PC-9 (cell line): ENCODE measurements at regions not wholly inside any gene's neighbourhood (a gene's known extent, or its start where the extent isn't known, plus 50 kb on each side); places are given as distances from the start of the nearest gene placed in this dataset.

Experiments used
- BruUV-seq: library from RNA; stranded (reverse); fragments of 400-500 nt; replicated peaks from 2 replicates; lab custom pipeline; 2021; lab: Mats Ljungman, UMichigan
- CTCF ChIA-PET: fragments of 300-600 bp; sonication (Branson Sonifier 250); formaldehyde crosslinking; loops from one replicate; lab custom pipeline; 2022; ENCODE audit warnings: antibody characterized with exemption; lab: Charles Lee
- POLR2A ChIA-PET: fragments of 300-600 bp; sonication (Branson Sonifier 250); formaldehyde crosslinking; loops from one replicate; lab custom pipeline; 2022; ENCODE audit warnings: antibody characterized with exemption; ENCODE audit not compliant: unreplicated experiment; lab: Charles Lee
- DNase-seq, 2 experiments: peaks; one replicate each; pipeline versions ENCODE4 v3.0.0 to v3.0.0-alpha.2; 2015 to 2022; ENCODE audit warnings: mixed read lengths in 1 of 2
- H2AFZ ChIP-seq: fragments of 200-600 bp; sonication (generic); 2 replicates; pipeline ENCODE4 v1.8.1; 2017; ENCODE audit warnings: antibody characterized with exemption
- H3F3A ChIP-seq: fragments of 200-600 bp; sonication (generic); 2 replicates; pipeline ENCODE4 v1.8.1; 2017; ENCODE audit warnings: antibody characterized with exemption, mild to moderate bottlenecking, low read depth; ENCODE audit not compliant: insufficient read depth
- H3K27ac ChIP-seq: fragments of 200-600 bp; sonication (generic); 2 replicates; pipeline ENCODE4 v1.6.1; 2016; ENCODE audit warnings: mixed run types
- H3K27me3 ChIP-seq: fragments of 200-600 bp; sonication (generic); 2 replicates; pipeline ENCODE4 v1.6.1; 2016; ENCODE audit warnings: low read depth, mixed run types; ENCODE audit not compliant: insufficient read depth
- H3K36me3 ChIP-seq: fragments of 200-600 bp; sonication (generic); 2 replicates; pipeline ENCODE4 v1.6.1; 2016; ENCODE audit warnings: low read depth, mixed run types
- H3K4me1 ChIP-seq: fragments of 200-600 bp; sonication (generic); replicated peaks from 2 replicates; pipeline ENCODE4 v1.6.1; 2016; ENCODE audit warnings: mixed run types; ENCODE audit not compliant: insufficient read depth
- H3K4me2 ChIP-seq: fragments of 200-600 bp; sonication (generic); 2 replicates; pipeline ENCODE4 v1.6.1; 2017; ENCODE audit warnings: mixed run types
- H3K4me3 ChIP-seq: fragments of 200-600 bp; sonication (generic); 2 replicates; pipeline ENCODE4 v1.6.1; 2016; ENCODE audit warnings: mixed run types
- H3K79me2 ChIP-seq: fragments of 200-600 bp; sonication (generic); 2 replicates; pipeline ENCODE4 v1.6.1; 2017; ENCODE audit warnings: low read depth, mixed run types
- H3K9me2 ChIP-seq: fragments of 200-600 bp; sonication (generic); 2 replicates; pipeline ENCODE4 v1.8.1; 2017; ENCODE audit warnings: mild to moderate bottlenecking; ENCODE audit not compliant: insufficient read depth
- H3K9me3 ChIP-seq: fragments of 200-600 bp; sonication (generic); 2 replicates; pipeline ENCODE4 v1.8.1; 2016; ENCODE audit warnings: low read depth; ENCODE audit not compliant: insufficient read depth
- H4K20me1 ChIP-seq: fragments of 200-600 bp; sonication (generic); 2 replicates; pipeline ENCODE4 v1.8.1; 2017; ENCODE audit not compliant: insufficient read depth
- CTCF ChIP-seq: fragments of 200-600 bp; sonication (generic); conservative IDR thresholded peaks from 2 replicates; pipeline ENCODE4 v1.6.1; 2017; ENCODE audit warnings: mixed run types, antibody characterized with exemption, mild to moderate bottlenecking, moderate library complexity
- EZH2 ChIP-seq: fragments of 200-600 bp; sonication (generic); IDR thresholded peaks from 2 replicates; pipeline ENCODE4 v1.8.0; 2017; ENCODE audit warnings: antibody characterized with exemption, low read depth
- intact Hi-C: fragments of 100-400 bp; cut with micrococcal nuclease; formaldehyde crosslinking; loops from one replicate; pipeline ENCODE4 v1.10.0; 2022; ENCODE audit not compliant: unreplicated experiment

GRCh38 chr3:158005391-158006100 is 100.7 kb downstream of the SHOX2 start:
- Histone ChIP-seq H3K79me2 (no peaks in the 10 kb centered on the region), H3K9me2 (no peaks in the 10 kb centered on the region), H3K4me1 (no peaks in the 10 kb centered on the region), H3K4me3 (no peak overlapping the region), H3K36me3 (no peaks in the 10 kb centered on the region), H3F3A (no peaks in the 10 kb centered on the region), H3K27me3 (no peaks in the 10 kb centered on the region), H2AFZ (no peak overlapping the region), H3K9me3 (no peaks in the 10 kb centered on the region), H3K4me2 (no peak overlapping the region), H3K27ac (no peak overlapping the region), H4K20me1 (no peaks in the 10 kb centered on the region)
- DNase-seq = no peak
- no peak for TF ChIP-seq EZH2
- TF ChIP-seq CTCF = no peak
- ChIA-PET CTCF (no interaction called here), POLR2A (no interaction called here)
- intact Hi-C loops = no loop called here
- no TSS peak for BruUV-seq

GRCh38 chr3:157999246-157999645 is 107.0 kb downstream of the SHOX2 start:
- BruUV-seq = no TSS peak
- POLR2A ChIA-PET = no interaction called here

GRCh38 chr3:157982359-157982758 is 123.9 kb downstream of the SHOX2 start:
- H3K4me3 ChIP-seq = no peak overlapping the region
- no peaks in the 10 kb centered on the region for H3K4me1 ChIP-seq
- TF ChIP-seq EZH2 (no peak), CTCF (no peak)
- H3K36me3 ChIP-seq = no peaks in the 10 kb centered on the region
- no peaks in the 10 kb centered on the region for H3F3A ChIP-seq
- H3K27me3 ChIP-seq = no peaks in the 10 kb centered on the region
- no TSS peak for BruUV-seq
- no peaks in the 10 kb centered on the region for H3K9me3 ChIP-seq
- H3K9me2 ChIP-seq = no peaks in the 10 kb centered on the region
- no peaks in the 10 kb centered on the region for H4K20me1 ChIP-seq
- H3K27ac ChIP-seq = no peak overlapping the region
- DNase-seq = no peak
- H3K79me2 ChIP-seq = no peaks in the 10 kb centered on the region
- POLR2A ChIA-PET = no interaction called here
- CTCF ChIA-PET = no interaction called here
- H3K4me2 ChIP-seq = no peak overlapping the region
- intact Hi-C loops = no loop called here
- H2AFZ ChIP-seq = peak overlapping the region; percentile 24; the same call in 1 of the 2 replicates

More at GRCh38 chr3:157999246-157999645, 107.0 kb downstream of the SHOX2 start:
- no peaks in the 10 kb centered on the region for H3K27me3 ChIP-seq
- H3F3A ChIP-seq = no peaks in the 10 kb centered on the region
- CTCF ChIA-PET = no interaction called here
- H3K27ac ChIP-seq = no peak overlapping the region
- no peaks in the 10 kb centered on the region for H3K79me2 ChIP-seq
- no peak overlapping the region for H2AFZ ChIP-seq
- H3K4me1 ChIP-seq = no peaks in the 10 kb centered on the region
- no peak overlapping the region for H3K4me3 ChIP-seq
- peaks cover 3% of the 10 kb centered on the region; the same call in 1 of the 2 replicates for H3K9me3 ChIP-seq
- DNase-seq = no peak
- H3K4me2 ChIP-seq = no peak overlapping the region
- H3K36me3 ChIP-seq = no peaks in the 10 kb centered on the region
- no peaks in the 10 kb centered on the region for H4K20me1 ChIP-seq
- H3K9me2 ChIP-seq = no peaks in the 10 kb centered on the region
- TF ChIP-seq EZH2 (no peak), CTCF (no peak)
- intact Hi-C loops = no loop called here
